Trophoblast cell (in vitro differentiated cells and primary cell): ENCODE measurements at regions not wholly inside any gene's neighbourhood (a gene's known extent, or its start where the extent isn't known, plus 50 kb on each side); places are given as distances from the start of the nearest gene placed in this dataset.

ENCODE experiments used
- DNase-seq, 2 donors: peaks; one replicate each; pipeline ENCODE4 v3.0.0-alpha.2; 2016
- H2AFZ ChIP-seq: 2 replicates; pipeline ENCODE4 v1.6.1; 2013; ENCODE audit warnings: low read length, moderate library complexity, mild to moderate bottlenecking; ENCODE audit not compliant: insufficient read depth, poor library complexity
- H2AK5ac ChIP-seq: 2 replicates; pipeline ENCODE4 v1.6.1; 2013; ENCODE audit warnings: mild to moderate bottlenecking, low read length
- H2BK120ac ChIP-seq: 2 replicates; pipeline ENCODE4 v1.6.1; 2013; ENCODE audit warnings: low read length, mild to moderate bottlenecking, moderate library complexity; ENCODE audit not compliant: insufficient read depth, poor library complexity
- H2BK12ac ChIP-seq: 2 replicates; pipeline ENCODE4 v1.6.1; 2013; ENCODE audit warnings: mild to moderate bottlenecking, low read length, moderate library complexity
- H2BK5ac ChIP-seq: 2 replicates; pipeline ENCODE4 v1.6.1; 2013; ENCODE audit warnings: low read length, low read depth, moderate library complexity, mild to moderate bottlenecking; ENCODE audit not compliant: poor library complexity
- H3K14ac ChIP-seq: 2 replicates; pipeline ENCODE4 v1.6.1; 2013; ENCODE audit warnings: mild to moderate bottlenecking, low read length
- H3K18ac ChIP-seq: 2 replicates; pipeline ENCODE4 v1.6.1; 2013; ENCODE audit warnings: mild to moderate bottlenecking, low read length
- H3K23ac ChIP-seq: 2 replicates; pipeline ENCODE4 v1.6.1; 2013; ENCODE audit warnings: low read length
- H3K27ac ChIP-seq: 2 replicates; pipeline ENCODE4 v1.5.1; 2013; ENCODE audit warnings: low read depth, mild to moderate bottlenecking, inconsistent platforms, low read length, moderate library complexity
- H3K27me3 ChIP-seq: 2 replicates; pipeline ENCODE4 v1.6.1; 2013; ENCODE audit warnings: inconsistent platforms, mild to moderate bottlenecking, low read length, moderate library complexity; ENCODE audit not compliant: insufficient read depth
- H3K36me3 ChIP-seq, 2 experiments: 1 replicate in 1 of 2; 2 replicates in 1 of 2; pipeline ENCODE4 v1.6.1; 2013; ENCODE audit warnings: low read length in 2 of 2, mild to moderate bottlenecking in 2 of 2, moderate library complexity in 1 of 2; ENCODE audit not compliant: insufficient read depth in 2 of 2, control insufficient read depth in 1 of 2
- H3K4ac ChIP-seq: 2 replicates; pipeline ENCODE4 v1.6.1; 2013; ENCODE audit warnings: low read depth, mild to moderate bottlenecking, low read length, moderate library complexity
- H3K4me1 ChIP-seq, 2 experiments: 1 replicate in 1 of 2; 2 replicates in 1 of 2; pipeline ENCODE4 v1.6.1; 2013; ENCODE audit warnings: low read length in 2 of 2, mild to moderate bottlenecking in 2 of 2, moderate library complexity in 1 of 2; ENCODE audit not compliant: insufficient read depth in 2 of 2, control insufficient read depth in 1 of 2
- H3K4me2 ChIP-seq: 2 replicates; pipeline ENCODE4 v1.6.1; 2013; ENCODE audit warnings: inconsistent platforms, mild to moderate bottlenecking, low read length, moderate library complexity
- H3K4me3 ChIP-seq: 2 replicates; pipeline ENCODE4 v1.5.1; 2013; ENCODE audit warnings: mild to moderate bottlenecking, low read depth, low read length, inconsistent platforms
- H3K79me1 ChIP-seq: one replicate; pipeline ENCODE4 v1.6.1; 2013; ENCODE audit warnings: low read length
- H3K79me2 ChIP-seq: 2 replicates; pipeline ENCODE4 v1.6.1; 2013; ENCODE audit warnings: low read length, mild to moderate bottlenecking; ENCODE audit not compliant: control insufficient read depth, insufficient read depth, poor library complexity
- H3K9ac ChIP-seq: 2 replicates; pipeline ENCODE4 v1.6.1; 2013; ENCODE audit warnings: mild to moderate bottlenecking, low read length
- H3K9me3 ChIP-seq: 2 replicates; pipeline ENCODE4 v1.6.1; 2013; ENCODE audit warnings: low read depth, mild to moderate bottlenecking, control low read depth, inconsistent platforms, low read length; ENCODE audit not compliant: insufficient read depth
- H4K12ac ChIP-seq: 2 replicates; pipeline ENCODE4 v1.6.1; 2013; ENCODE audit warnings: low read depth, mild to moderate bottlenecking, low read length, moderate library complexity
- H4K8ac ChIP-seq: 2 replicates; pipeline ENCODE4 v1.6.1; 2013; ENCODE audit warnings: low read depth, mild to moderate bottlenecking, low read length, moderate library complexity
- H4K91ac ChIP-seq: one replicate; pipeline ENCODE4 v1.6.1; 2013; ENCODE audit warnings: low read depth, mild to moderate bottlenecking, low read length, moderate library complexity
- WGBS: extraction: QIAGEN DNeasy Blood & Tissue Kit; methylation state at CpG from one replicate; pipeline ENCODE4 v1.1.7; 2013; ENCODE audit warnings: missing lambda C conversion rate; ENCODE audit not compliant: insufficient read length, insufficient coverage; ENCODE audit errors: extremely low coverage; 5-methylcytosine and 5-hydroxymethylcytosine counted together

DNA sequence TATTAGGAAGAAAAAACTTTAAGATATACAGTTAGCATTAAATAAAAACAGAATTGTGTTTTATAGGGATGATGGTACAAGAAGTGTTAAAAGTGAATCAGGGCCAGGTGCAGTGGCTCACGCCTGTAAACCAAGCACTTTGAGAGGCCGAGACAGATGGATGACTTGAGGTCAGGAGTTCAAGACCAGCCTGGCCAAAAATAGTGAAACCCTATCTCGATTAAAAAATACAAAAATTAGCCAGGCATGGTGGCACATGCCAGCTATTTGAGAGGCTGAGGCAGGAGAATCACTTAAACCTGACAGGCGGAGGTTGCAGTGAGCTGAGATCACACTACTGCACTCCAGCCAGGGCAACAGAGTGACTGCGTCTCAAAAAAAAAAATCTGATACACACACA lies 282.9 kb upstream of the ATP10B start:
- H3K4me2 ChIP-seq, result no peak overlapping the region
- no peak overlapping the region for H4K8ac ChIP-seq
- no peak overlapping the region for H2BK5ac ChIP-seq
- no peak overlapping the region for H3K4me3 ChIP-seq
- H2AK5ac ChIP-seq, result no peak overlapping the region
- WGBS, result no CpG with 5 or more reads among the region's 5 CpGs
- no peaks in the 10 kb centered on the region for H3K36me3 ChIP-seq
- no peaks in the 10 kb centered on the region for H3K9me3 ChIP-seq
- no peak overlapping the region for H2AFZ ChIP-seq
- no peak overlapping the region for H2BK12ac ChIP-seq
- no peak overlapping the region for H3K18ac ChIP-seq
- no peak overlapping the region for H3K23ac ChIP-seq
- H3K79me1 ChIP-seq, result no peaks in the 10 kb centered on the region
- H3K4ac ChIP-seq, result no peak overlapping the region
- no peaks in the 10 kb centered on the region for H3K79me2 ChIP-seq
- no peak for DNase-seq
- no peak overlapping the region for H3K9ac ChIP-seq
- H4K12ac ChIP-seq, result no peak overlapping the region
- no peak overlapping the region for H4K91ac ChIP-seq
- no peak overlapping the region for H3K27ac ChIP-seq
- H3K14ac ChIP-seq, result no peak overlapping the region
- no peaks in the 10 kb centered on the region for H3K4me1 ChIP-seq
- H3K27me3 ChIP-seq, result no peaks in the 10 kb centered on the region
- no peak overlapping the region for H2BK120ac ChIP-seq

DNA sequence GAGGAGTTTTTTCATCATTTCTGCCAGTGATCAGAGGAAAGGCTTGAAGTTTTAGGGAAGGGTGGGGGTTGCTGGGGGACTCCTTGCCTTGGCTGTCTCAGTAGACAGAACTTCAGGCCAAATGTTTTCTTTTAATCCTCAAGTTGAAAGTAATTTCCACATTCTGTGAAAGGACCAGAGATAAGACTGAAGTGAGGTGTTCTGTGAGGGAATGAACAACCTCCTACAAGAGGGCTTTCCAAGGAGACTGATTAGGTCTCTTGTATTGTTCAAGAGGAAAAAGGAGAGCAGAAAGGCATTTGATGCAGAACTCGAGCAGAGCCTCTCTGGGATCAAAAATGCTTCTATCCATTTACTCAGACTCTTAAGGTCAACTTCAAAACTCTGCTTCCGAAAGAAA lies 282.1 kb upstream of the ATP10B start:
- Histone ChIP-seq H2AK5ac (no peak overlapping the region), H3K4me3 (no peak overlapping the region), H4K8ac (no peak overlapping the region), H3K23ac (no peak overlapping the region), H3K27me3 (no peaks in the 10 kb centered on the region), H2BK5ac (no peak overlapping the region), H2BK120ac (no peak overlapping the region), H3K36me3 (no peaks in the 10 kb centered on the region), H4K91ac (no peak overlapping the region), H2AFZ (no peak overlapping the region), H3K14ac (no peak overlapping the region), H3K18ac (no peak overlapping the region), H3K9ac (no peak overlapping the region), H3K9me3 (no peaks in the 10 kb centered on the region), H3K79me2 (no peaks in the 10 kb centered on the region), H3K27ac (no peak overlapping the region), H2BK12ac (no peak overlapping the region), H4K12ac (no peak overlapping the region), H3K79me1 (no peaks in the 10 kb centered on the region), H3K4ac (no peak overlapping the region), H3K4me2 (no peak overlapping the region), H3K4me1 (no peaks in the 10 kb centered on the region)
- no peak for DNase-seq
- no CpG with 5 or more reads among the region's 2 CpGs for WGBS

DNA sequence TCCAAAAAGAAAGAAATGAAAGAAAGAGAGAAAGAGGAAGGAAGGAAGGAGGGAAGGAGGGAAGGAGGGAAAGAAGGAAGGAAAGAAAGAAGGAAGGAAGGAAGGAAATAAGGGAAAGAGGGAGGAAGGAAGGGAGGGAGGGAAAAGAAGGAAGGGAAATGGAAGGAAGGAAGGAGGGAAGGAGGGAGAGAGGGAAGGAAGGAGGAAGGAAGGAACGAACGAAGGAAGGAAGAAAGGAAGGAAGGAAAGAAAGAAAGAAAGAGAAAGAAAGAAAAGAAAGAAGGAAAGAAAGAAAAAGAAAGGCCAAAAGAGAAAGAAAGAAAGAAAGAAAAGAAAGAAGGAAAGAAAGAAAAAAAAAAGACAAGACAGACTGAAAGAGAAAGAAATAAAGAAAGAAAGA lies 263.9 kb upstream of the ATP10B start:
- Histone ChIP-seq H2BK12ac (no peak overlapping the region), H3K9ac (no peak overlapping the region), H4K8ac (no peak overlapping the region), H3K14ac (no peak overlapping the region), H3K4ac (no peak overlapping the region), H3K9me3 (no peaks in the 10 kb centered on the region), H3K18ac (no peak overlapping the region), H3K27ac (no peak overlapping the region), H3K4me1 (no peaks in the 10 kb centered on the region), H2AFZ (no peak overlapping the region), H2AK5ac (no peak overlapping the region), H3K4me2 (no peak overlapping the region), H3K79me1 (no peaks in the 10 kb centered on the region), H2BK5ac (no peak overlapping the region), H3K79me2 (no peaks in the 10 kb centered on the region), H3K4me3 (no peak overlapping the region), H3K27me3 (no peaks in the 10 kb centered on the region), H3K36me3 (no peaks in the 10 kb centered on the region), H4K91ac (no peak overlapping the region), H4K12ac (no peak overlapping the region), H2BK120ac (no peak overlapping the region), H3K23ac (no peak overlapping the region)
- no CpG with 5 or more reads among the region's 2 CpGs for whole genome bisulfite sequencing
- no peak for DNase-seq

DNA sequence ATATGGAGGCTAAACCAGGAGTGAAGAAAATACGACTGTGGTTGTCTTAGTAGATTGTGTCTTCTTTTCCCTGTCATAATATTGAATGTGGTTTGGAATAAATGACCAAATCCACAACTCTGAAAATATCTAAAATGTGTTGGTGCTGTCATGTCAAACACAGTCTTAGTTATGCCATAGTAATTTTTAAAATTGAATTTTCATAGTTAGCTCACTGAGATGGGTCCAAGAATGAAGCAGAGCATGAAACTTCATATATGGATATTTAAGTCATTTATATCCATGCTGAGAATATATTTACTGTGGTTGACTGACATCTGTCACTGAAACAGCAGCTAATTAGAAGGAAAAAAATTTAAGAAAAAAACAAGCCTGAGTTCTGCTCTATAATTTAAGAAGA lies 260.4 kb upstream of the ATP10B start:
- Histone ChIP-seq H3K4me3 (no peak overlapping the region), H4K8ac (no peak overlapping the region), H4K12ac (no peak overlapping the region), H3K9ac (no peak overlapping the region), H3K36me3 (no peaks in the 10 kb centered on the region), H2BK5ac (no peak overlapping the region), H3K27me3 (no peaks in the 10 kb centered on the region), H2AK5ac (no peak overlapping the region), H3K18ac (no peak overlapping the region), H3K9me3 (no peaks in the 10 kb centered on the region), H3K27ac (no peak overlapping the region), H2BK12ac (no peak overlapping the region), H2AFZ (no peak overlapping the region), H3K4ac (no peak overlapping the region), H4K91ac (no peak overlapping the region), H3K4me1 (no peaks in the 10 kb centered on the region), H3K4me2 (no peak overlapping the region), H3K79me1 (no peaks in the 10 kb centered on the region), H3K79me2 (no peaks in the 10 kb centered on the region), H3K23ac (no peak overlapping the region), H2BK120ac (no peak overlapping the region), H3K14ac (no peak overlapping the region)
- no peak for DNase-seq
- no CpG with 5 or more reads among the region's 1 CpG for WGBS
